Stomach (tissue), 8 donors: ENCODE measurements at regions not wholly inside any gene's neighbourhood (a gene's known extent, or its start where the extent isn't known, plus 50 kb on each side); places are given as distances from the start of the nearest gene placed in this dataset.

Experiments
- DNase-seq, 2 donors: peaks; one replicate each; pipeline versions ENCODE4 v3.0.0 to v3.0.0-alpha.2; 2013 to 2019
- H3K27ac ChIP-seq, 5 donors: fragments of 200-600 bp in 4 of 5; sonication (generic) in 4 of 5; one replicate each; pipeline ENCODE4 v1.5.1; 2013 to 2019; ENCODE audit warnings: mild to moderate bottlenecking in 1 of 5, moderate library complexity in 1 of 5
- H3K27me3 ChIP-seq, 3 donors: fragments of 200-600 bp; sonication (generic); one replicate each; pipeline ENCODE4 v1.5.1; 2017 to 2019; ENCODE audit warnings: mixed run types in 1 of 3
- H3K36me3 ChIP-seq, 4 donors: fragments of 200-600 bp; sonication (generic); 1 replicate in 3 of 4; 2 replicates in 1 of 4; pipeline ENCODE4 v1.5.1; 2016 to 2019
- H3K4me1 ChIP-seq, 4 donors: fragments of 200-600 bp; sonication (generic); one replicate each; pipeline ENCODE4 v1.5.1; 2016 to 2019
- H3K4me3 ChIP-seq, 4 donors: fragments of 200-600 bp; sonication (generic) in 3 of 4; one replicate each; pipeline ENCODE4 v1.5.1; 2016 to 2019; ENCODE audit warnings: mild to moderate bottlenecking in 1 of 4
- H3K9me3 ChIP-seq, 4 donors: fragments of 200-600 bp; sonication (generic); one replicate each; pipeline ENCODE4 v1.5.1; 2016 to 2019
- CTCF ChIP-seq, 7 experiments: fragments of 450-650 bp in 4 of 7; fragments of 200-600 bp in 3 of 7; sonication (generic) in 3 of 7; IDR thresholded peaks; one replicate each; pipeline ENCODE4 v1.5.1; 2016 to 2019; ENCODE audit warnings: antibody characterized with exemption in 7 of 7, control low read depth in 2 of 7, mild to moderate bottlenecking in 1 of 7
- EP300 ChIP-seq: sonication (generic); formaldehyde crosslinking; IDR thresholded peaks from one replicate; pipeline ENCODE4 v1.6.1; 2017; ENCODE audit warnings: antibody characterized with exemption
- POLR2A ChIP-seq, 4 donors: fragments of 450-650 bp; IDR thresholded peaks; one replicate each; pipeline ENCODE4 v1.6.1; 2016; ENCODE audit warnings: antibody characterized with exemption in 4 of 4, control low read depth in 2 of 4, mild to moderate bottlenecking in 1 of 4, moderate library complexity in 1 of 4
- POLR2AphosphoS5 ChIP-seq, 3 donors: sonication (generic); formaldehyde crosslinking; IDR thresholded peaks; one replicate each; pipeline ENCODE4 v1.6.1; 2016; ENCODE audit warnings: antibody characterized with exemption in 3 of 3
- WGBS, 5 donors: extraction: QIAGEN DNeasy Blood & Tissue Kit in 3 of 5; methylation state at CpG; one replicate each; pipeline versions ENCODE4 v1.1.5 to v1.1.7; 2013 to 2018; 5-methylcytosine and 5-hydroxymethylcytosine counted together
- intact Hi-C: fragments of 100-400 bp; cut with DNase I; formaldehyde crosslinking; loops from one replicate; pipeline ENCODE4 v1.15.1; 2023; ENCODE audit warnings: low total_unique reads
- donor health status: healthy with polysubstance abuse.
- donor health status: Bipolar disorder and iron deficiency.
- donor health status: healthy.

- WGBS, 5 donors, result 60 to 77% (median 73%) methylated on average over 3 of the region's 3 CpGs
- intact Hi-C loops, result no loop called here
- no peak for TF ChIP-seq EP300
- no peak for TF ChIP-seq POLR2A (IDR thresholded peaks at IDR 0.05)
- no peak for TF ChIP-seq POLR2AphosphoS5 (IDR thresholded peaks at IDR 0.05)
- TF ChIP-seq CTCF (IDR thresholded peaks at IDR 0.05), result no peak
- no peaks in the 10 kb centered on the region for H3K4me1 ChIP-seq
- no peak overlapping the region for H3K27ac ChIP-seq
- H3K27me3 ChIP-seq, result no peaks in the 10 kb centered on the region
- no peaks in the 10 kb centered on the region for H3K36me3 ChIP-seq
- DNase-seq, result peak in 1 of 2 donors; percentile 7
- peaks cover 0 to 33% (median 14%) of the 10 kb centered on the region in 4 donors for H3K9me3 ChIP-seq
- no peak overlapping the region for H3K4me3 ChIP-seq
Observed at GRCh38 chr4:126838941-126839679, 793.6 kb upstream of the INTU start.

- DNase-seq, result no peak
- intact Hi-C loops, result no loop called here
- TF ChIP-seq CTCF (IDR thresholded peaks at IDR 0.05) (no peak), POLR2A (IDR thresholded peaks at IDR 0.05) (no peak), POLR2AphosphoS5 (IDR thresholded peaks at IDR 0.05) (no peak), EP300 (no peak)
- no peaks in the 10 kb centered on the region for H3K27me3 ChIP-seq
- no peak overlapping the region for H3K27ac ChIP-seq
- no peaks in the 10 kb centered on the region for H3K36me3 ChIP-seq
- 79 to 92% (median 90%) methylated on average over 1 to 5 of the region's 5 CpGs for WGBS, 5 donors
- H3K9me3 ChIP-seq, result peaks cover 0 to 14% (median 8%) of the 10 kb centered on the region in 4 donors
- H3K4me3 ChIP-seq, result no peak overlapping the region
- no peaks in the 10 kb centered on the region for H3K4me1 ChIP-seq
Observed at GRCh38 chr4:126843492-126844067, 789.2 kb upstream of the INTU start.

- WGBS, 5 donors, result 36 to 45% (median 42%) methylated on average over 1 of the region's 1 CpG
Observed at GRCh38 chr4:126850286-126850685, 782.5 kb upstream of the INTU start.

GRCh38 chr4:126851391-126851790 lies 781.4 kb upstream of the INTU start:
- no peak overlapping the region for H3K27ac ChIP-seq
- 84 to 96% (median 92%) methylated on average over 1 of the region's 1 CpG for WGBS, 5 donors
- intact Hi-C loops, result no loop called here
- H3K36me3 ChIP-seq, result no peaks in the 10 kb centered on the region
- no peaks in the 10 kb centered on the region for H3K4me1 ChIP-seq
- TF ChIP-seq CTCF (IDR thresholded peaks at IDR 0.05), result no peak
- no peak for TF ChIP-seq POLR2A (IDR thresholded peaks at IDR 0.05)
- no peak for TF ChIP-seq POLR2AphosphoS5 (IDR thresholded peaks at IDR 0.05)
- TF ChIP-seq EP300, result no peak
- H3K4me3 ChIP-seq, result no peak overlapping the region
- DNase-seq, result no peak
- no peaks in the 10 kb centered on the region for H3K27me3 ChIP-seq
- H3K9me3 ChIP-seq, result no peaks in the 10 kb centered on the region

More at GRCh38 chr4:126850286-126850685, 782.5 kb upstream of the INTU start:
- no peak overlapping the region for H3K27ac ChIP-seq
- intact Hi-C loops, result no loop called here
- TF ChIP-seq EP300 (no peak), POLR2AphosphoS5 (IDR thresholded peaks at IDR 0.05) (no peak)
- H3K9me3 ChIP-seq, result no peaks in the 10 kb centered on the region
- H3K27me3 ChIP-seq, result no peaks in the 10 kb centered on the region
- no peaks in the 10 kb centered on the region for H3K4me1 ChIP-seq
- H3K36me3 ChIP-seq, result no peaks in the 10 kb centered on the region
- DNase-seq, result no peak
- no peak overlapping the region for H3K4me3 ChIP-seq

GRCh38 chr4:126853715-126854114 lies 779.0 kb upstream of the INTU start:
- Histone ChIP-seq H3K27ac (no peak overlapping the region), H3K9me3 (no peaks in the 10 kb centered on the region), H3K4me1 (no peaks in the 10 kb centered on the region), H3K36me3 (no peaks in the 10 kb centered on the region), H3K4me3 (no peak overlapping the region), H3K27me3 (no peaks in the 10 kb centered on the region)
- intact Hi-C loops, result no loop called here
- no peak for DNase-seq
- TF ChIP-seq POLR2A (IDR thresholded peaks at IDR 0.05) (no peak), POLR2AphosphoS5 (IDR thresholded peaks at IDR 0.05) (no peak), EP300 (no peak), CTCF (IDR thresholded peaks at IDR 0.05) (no peak)
